ENCODE measurements at regions not wholly inside any gene's neighbourhood (a gene's known extent, or its start where the extent isn't known, plus 50 kb on each side); places are given as distances from the start of the nearest gene placed in this dataset.
"Not testable (repeated sequence)": the region's sequence is repeated elsewhere in the genome, so short reads cannot be mapped to it uniquely, and the experiment has no call there.

GRCh38 chr10:78335371-78335690 lies 301.7 kb downstream of the RPS24 start:
- Histone ChIP-seq H3K9ac (ENCODE audit: low read depth, low read length) (no peak overlapping the region), H3K36me3 (ENCODE audit: insufficient read depth, low read length) (no peaks in the 10 kb centered on the region), H3K27ac (ENCODE audit: low read depth, low read length) (no peak overlapping the region), H3K4me1 (ENCODE audit: insufficient read depth, low read length) (peaks cover 8% of the 10 kb centered on the region; the same call in 1 of the 2 replicates), H3K9me3 (ENCODE audit: insufficient read depth, low read depth, low read length) (no peaks in the 10 kb centered on the region), H3K4me3 (ENCODE audit: low read length) (no peak overlapping the region), H3K27me3 (ENCODE audit: insufficient read depth, low read length) (no peaks in the 10 kb centered on the region)
- 83% methylated on average over 1 of the region's 1 CpG for WGBS

GRCh38 chr10:78335691-78336401 lies 302.2 kb downstream of the RPS24 start:
- 90% methylated on average over 5 of the region's 5 CpGs for WGBS
- Histone ChIP-seq H3K4me1 (ENCODE audit: insufficient read depth, low read length) (peaks cover 8% of the 10 kb centered on the region; the same call in 1 of the 2 replicates), H3K27ac (ENCODE audit: low read depth, low read length) (no peak overlapping the region), H3K9ac (ENCODE audit: low read depth, low read length) (no peak overlapping the region), H3K36me3 (ENCODE audit: insufficient read depth, low read length) (no peaks in the 10 kb centered on the region), H3K9me3 (ENCODE audit: insufficient read depth, low read depth, low read length) (no peaks in the 10 kb centered on the region), H3K4me3 (ENCODE audit: low read length) (no peak overlapping the region), H3K27me3 (ENCODE audit: insufficient read depth, low read length) (no peaks in the 10 kb centered on the region)

- H3K27ac ChIP-seq (ENCODE audit: low read depth, low read length): no peak overlapping the region
- no peaks in the 10 kb centered on the region for H3K36me3 ChIP-seq (ENCODE audit: insufficient read depth, low read length)
- H3K27me3 ChIP-seq (ENCODE audit: insufficient read depth, low read length): no peaks in the 10 kb centered on the region
- no peaks in the 10 kb centered on the region for H3K9me3 ChIP-seq (ENCODE audit: insufficient read depth, low read depth, low read length)
- WGBS: 76% methylated on average over 2 of the region's 2 CpGs
- peaks cover 4% of the 10 kb centered on the region; the same call in 1 of the 2 replicates for H3K4me1 ChIP-seq (ENCODE audit: insufficient read depth, low read length)
- no peak overlapping the region for H3K4me3 ChIP-seq (ENCODE audit: low read length)
- H3K9ac ChIP-seq (ENCODE audit: low read depth, low read length): no peak overlapping the region
Measured at GRCh38 chr10:78336402-78336791, 302.7 kb downstream of the RPS24 start.

- no peak overlapping the region for H3K4me3 ChIP-seq (ENCODE audit: low read length)
- H3K4me1 ChIP-seq (ENCODE audit: insufficient read depth, low read length): peaks cover 4% of the 10 kb centered on the region; the same call in 1 of the 2 replicates
- H3K36me3 ChIP-seq (ENCODE audit: insufficient read depth, low read length): no peaks in the 10 kb centered on the region
- H3K9me3 ChIP-seq (ENCODE audit: insufficient read depth, low read depth, low read length): no peaks in the 10 kb centered on the region
- no peaks in the 10 kb centered on the region for H3K27me3 ChIP-seq (ENCODE audit: insufficient read depth, low read length)
- no peak overlapping the region for H3K9ac ChIP-seq (ENCODE audit: low read depth, low read length)
- WGBS: 75% methylated on average over 4 of the region's 4 CpGs
- H3K27ac ChIP-seq (ENCODE audit: low read depth, low read length): no peak overlapping the region
Measured at GRCh38 chr10:78337016-78337415, 303.4 kb downstream of the RPS24 start.

GRCh38 chr10:78337646-78338391 lies 304.2 kb downstream of the RPS24 start:
- Histone ChIP-seq H3K4me3 (ENCODE audit: low read length) (no peak overlapping the region), H3K9ac (ENCODE audit: low read depth, low read length) (no peak overlapping the region), H3K9me3 (ENCODE audit: insufficient read depth, low read depth, low read length) (no peaks in the 10 kb centered on the region), H3K4me1 (ENCODE audit: insufficient read depth, low read length) (peaks cover 4% of the 10 kb centered on the region; the same call in 1 of the 2 replicates), H3K27me3 (ENCODE audit: insufficient read depth, low read length) (no peaks in the 10 kb centered on the region), H3K27ac (ENCODE audit: low read depth, low read length) (no peak overlapping the region), H3K36me3 (ENCODE audit: insufficient read depth, low read length) (no peaks in the 10 kb centered on the region)
- 91% methylated on average over 10 of the region's 10 CpGs for WGBS

- H3K4me1 ChIP-seq (ENCODE audit: insufficient read depth, low read length): peaks cover 4% of the 10 kb centered on the region; the same call in 1 of the 2 replicates
- WGBS: 91% methylated on average over 4 of the region's 4 CpGs
- H3K9ac ChIP-seq (ENCODE audit: low read depth, low read length): no peak overlapping the region
- no peaks in the 10 kb centered on the region for H3K9me3 ChIP-seq (ENCODE audit: insufficient read depth, low read depth, low read length)
- H3K36me3 ChIP-seq (ENCODE audit: insufficient read depth, low read length): no peaks in the 10 kb centered on the region
- no peak overlapping the region for H3K27ac ChIP-seq (ENCODE audit: low read depth, low read length)
- no peak overlapping the region for H3K4me3 ChIP-seq (ENCODE audit: low read length)
- no peaks in the 10 kb centered on the region for H3K27me3 ChIP-seq (ENCODE audit: insufficient read depth, low read length)
Measured at GRCh38 chr10:78338717-78339116, 305.1 kb downstream of the RPS24 start.

- Histone ChIP-seq H3K36me3 (ENCODE audit: insufficient read depth, low read length) (no peaks in the 10 kb centered on the region), H3K27ac (ENCODE audit: low read depth, low read length) (no peak overlapping the region), H3K4me1 (ENCODE audit: insufficient read depth, low read length) (peaks cover 4% of the 10 kb centered on the region; the same call in 1 of the 2 replicates), H3K27me3 (ENCODE audit: insufficient read depth, low read length) (no peaks in the 10 kb centered on the region), H3K4me3 (ENCODE audit: low read length) (no peak overlapping the region), H3K9me3 (ENCODE audit: insufficient read depth, low read depth, low read length) (no peaks in the 10 kb centered on the region), H3K9ac (ENCODE audit: low read depth, low read length) (no peak overlapping the region)
- 45% methylated on average over 4 of the region's 4 CpGs for WGBS
Measured at GRCh38 chr10:78339251-78339650, 305.6 kb downstream of the RPS24 start.

- Histone ChIP-seq H3K4me3 (ENCODE audit: low read length) (no peak overlapping the region), H3K9me3 (ENCODE audit: insufficient read depth, low read depth, low read length) (no peaks in the 10 kb centered on the region; the same call in 1 of the 2 replicates), H3K27ac (ENCODE audit: low read depth, low read length) (no peak overlapping the region), H3K36me3 (ENCODE audit: insufficient read depth, low read length) (no peaks in the 10 kb centered on the region), H3K9ac (ENCODE audit: low read depth, low read length) (no peak overlapping the region), H3K4me1 (ENCODE audit: insufficient read depth, low read length) (peaks cover 4% of the 10 kb centered on the region; the same call in 1 of the 2 replicates), H3K27me3 (ENCODE audit: insufficient read depth, low read length) (no peaks in the 10 kb centered on the region)
- 95% methylated on average over 8 of the region's 8 CpGs for WGBS
Measured at GRCh38 chr10:78341953-78342614, 308.4 kb downstream of the RPS24 start.

GRCh38 chr10:78342827-78343653 lies 309.4 kb downstream of the RPS24 start:
- H3K27ac ChIP-seq (ENCODE audit: low read depth, low read length): no peak overlapping the region
- H3K9ac ChIP-seq (ENCODE audit: low read depth, low read length): no peak overlapping the region
- no peaks in the 10 kb centered on the region for H3K36me3 ChIP-seq (ENCODE audit: insufficient read depth, low read length)
- H3K27me3 ChIP-seq (ENCODE audit: insufficient read depth, low read length): no peaks in the 10 kb centered on the region
- peaks cover 4% of the 10 kb centered on the region; the same call in 1 of the 2 replicates for H3K4me1 ChIP-seq (ENCODE audit: insufficient read depth, low read length)
- 79% methylated on average over 11 of the region's 11 CpGs for WGBS
- no peak overlapping the region for H3K4me3 ChIP-seq (ENCODE audit: low read length)
- no peaks in the 10 kb centered on the region; the same call in none of the 2 replicates for H3K9me3 ChIP-seq (ENCODE audit: insufficient read depth, low read depth, low read length)

GRCh38 chr10:78344257-78344656 lies 310.6 kb downstream of the RPS24 start:
- H3K9me3 ChIP-seq (ENCODE audit: insufficient read depth, low read depth, low read length); H3K36me3 ChIP-seq (ENCODE audit: insufficient read depth, low read length); H3K27ac ChIP-seq (ENCODE audit: low read depth, low read length); H3K4me3 ChIP-seq (ENCODE audit: low read length); H3K9ac ChIP-seq (ENCODE audit: low read depth, low read length); H3K4me1 ChIP-seq (ENCODE audit: insufficient read depth, low read length); H3K27me3 ChIP-seq (ENCODE audit: insufficient read depth, low read length): not testable (repeated sequence)
- 96% methylated on average over 8 of the region's 8 CpGs for WGBS

Data from HUES64 (cell line).